ENCODE measurements at regions not wholly inside any gene's neighbourhood (a gene's known extent, or its start where the extent isn't known, plus 50 kb on each side); places are given as distances from the start of the nearest gene placed in this dataset.
"Not testable (repeated sequence)": the region's sequence is repeated elsewhere in the genome, so short reads cannot be mapped to it uniquely, and the experiment has no call there.

DNA sequence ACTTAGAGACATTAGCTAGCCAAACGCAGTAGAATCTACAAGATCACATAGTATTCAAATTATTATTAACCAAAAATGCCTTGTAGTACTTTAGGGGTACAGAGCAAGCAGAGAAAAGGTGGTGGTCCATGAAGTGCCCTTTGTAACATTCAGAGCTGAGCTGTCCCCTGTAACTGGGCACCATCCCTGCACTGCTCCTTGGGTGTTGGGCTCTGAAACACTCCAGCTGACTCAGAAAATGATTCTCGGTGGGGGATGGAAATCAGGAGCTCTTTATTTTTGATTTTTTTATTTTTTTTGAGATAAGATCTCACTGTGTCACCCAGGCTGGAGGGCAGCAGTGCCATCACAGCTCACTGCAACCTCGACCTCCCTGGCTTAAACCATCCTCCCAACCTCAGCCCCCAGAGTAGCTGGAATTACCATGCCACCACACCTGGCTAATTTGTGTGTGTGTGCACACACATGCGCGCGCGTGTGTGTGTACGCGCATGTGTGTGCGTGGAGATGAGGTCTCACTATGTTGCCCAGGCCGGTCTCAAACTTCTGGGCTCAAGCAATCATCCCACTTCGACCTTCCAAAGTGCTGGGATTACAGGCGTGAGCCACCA, 342.6 kb downstream of the BCL2L11 start:
- POLR2A ChIA-PET; H3K4me1 Mint-ChIP-seq; H3K9me3 Mint-ChIP-seq; intact Hi-C loops (cut with micrococcal nuclease); DNase-seq; H3K4me3 Mint-ChIP-seq; CTCF ChIA-PET; H3K36me3 Mint-ChIP-seq (ENCODE audit: low read depth); H3K27me3 Mint-ChIP-seq: not testable (repeated sequence)
- H3K27ac Mint-ChIP-seq: peak overlapping the region; percentile 61
- peak; percentile 12 for ATAC-seq (ENCODE audit: low read depth)

DNA sequence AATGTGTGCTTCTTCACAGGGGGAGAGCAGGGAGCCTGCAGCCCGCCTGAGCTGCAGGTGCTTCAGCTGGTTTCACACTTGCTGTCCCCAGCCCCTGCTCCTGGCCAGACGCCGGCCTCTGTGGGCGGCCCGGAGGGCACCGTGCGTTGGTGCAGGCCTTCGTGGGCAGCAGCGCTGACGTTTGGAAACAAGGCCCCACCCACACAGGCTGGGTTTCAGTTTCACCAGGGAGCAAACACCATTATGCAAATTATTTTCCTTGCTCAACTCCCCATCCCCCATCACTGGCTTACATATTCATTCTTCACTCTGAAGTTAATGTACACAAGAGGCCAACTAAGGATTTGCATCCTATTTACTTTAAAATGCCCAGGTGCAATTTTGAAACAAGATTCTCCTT, 343.2 kb downstream of the BCL2L11 start:
- peak; percentile 96 for ATAC-seq (ENCODE audit: low read depth)
- H3K4me3 Mint-ChIP-seq; DNase-seq; CTCF ChIA-PET; intact Hi-C loops (cut with micrococcal nuclease); H3K4me1 Mint-ChIP-seq; H3K27ac Mint-ChIP-seq; H3K27me3 Mint-ChIP-seq; POLR2A ChIA-PET; H3K9me3 Mint-ChIP-seq; H3K36me3 Mint-ChIP-seq (ENCODE audit: low read depth): not testable (repeated sequence)

DNA sequence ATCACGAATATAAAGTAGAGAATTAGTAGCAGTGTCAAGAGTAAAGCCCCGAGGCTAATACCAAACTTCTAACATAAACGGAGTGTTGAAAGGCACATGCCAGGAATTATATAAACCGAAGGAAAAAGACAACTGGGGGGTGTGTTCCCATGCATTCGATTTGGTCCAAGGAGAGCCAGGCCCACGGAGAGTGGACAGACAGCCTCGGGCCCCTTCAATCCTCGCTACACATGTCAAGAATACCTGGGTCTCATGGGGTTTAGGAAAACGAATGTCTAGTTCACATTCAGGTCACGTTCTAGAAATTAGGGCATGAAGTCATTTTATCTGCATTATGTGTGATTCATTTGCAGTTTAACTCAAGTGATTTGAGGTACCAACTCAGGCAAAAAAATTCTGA, 343.7 kb downstream of the BCL2L11 start:
- H3K36me3 Mint-ChIP-seq (ENCODE audit: low read depth); H3K9me3 Mint-ChIP-seq; DNase-seq; POLR2A ChIA-PET; H3K27ac Mint-ChIP-seq; H3K4me1 Mint-ChIP-seq; H3K27me3 Mint-ChIP-seq; H3K4me3 Mint-ChIP-seq; CTCF ChIA-PET; ATAC-seq (ENCODE audit: low read depth); intact Hi-C loops (cut with micrococcal nuclease): not testable (repeated sequence)

DNA sequence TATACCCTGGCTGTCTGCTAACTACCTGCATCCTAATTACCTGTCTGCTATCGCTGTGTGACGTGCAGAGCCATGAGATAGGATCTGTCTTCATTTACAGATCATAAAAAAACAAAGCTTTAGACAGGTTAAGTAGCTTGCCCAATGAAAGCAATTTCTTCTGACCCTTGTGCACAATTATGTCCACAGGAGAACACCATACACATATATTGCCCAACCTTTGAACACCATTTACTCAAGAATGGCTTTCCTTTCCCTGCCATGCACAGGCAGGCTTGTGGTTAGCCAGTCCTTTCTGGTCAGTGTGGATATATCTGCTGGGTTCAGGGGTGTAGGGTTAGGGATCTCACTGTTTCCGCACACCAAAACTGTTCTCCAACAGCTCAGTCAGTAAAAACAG, 344.8 kb downstream of the BCL2L11 start:
- DNase-seq; H3K27me3 Mint-ChIP-seq; POLR2A ChIA-PET; ATAC-seq (ENCODE audit: low read depth); H3K36me3 Mint-ChIP-seq (ENCODE audit: low read depth); H3K9me3 Mint-ChIP-seq; intact Hi-C loops (cut with micrococcal nuclease); CTCF ChIA-PET; H3K4me3 Mint-ChIP-seq; H3K4me1 Mint-ChIP-seq; H3K27ac Mint-ChIP-seq: not testable (repeated sequence)

DNA sequence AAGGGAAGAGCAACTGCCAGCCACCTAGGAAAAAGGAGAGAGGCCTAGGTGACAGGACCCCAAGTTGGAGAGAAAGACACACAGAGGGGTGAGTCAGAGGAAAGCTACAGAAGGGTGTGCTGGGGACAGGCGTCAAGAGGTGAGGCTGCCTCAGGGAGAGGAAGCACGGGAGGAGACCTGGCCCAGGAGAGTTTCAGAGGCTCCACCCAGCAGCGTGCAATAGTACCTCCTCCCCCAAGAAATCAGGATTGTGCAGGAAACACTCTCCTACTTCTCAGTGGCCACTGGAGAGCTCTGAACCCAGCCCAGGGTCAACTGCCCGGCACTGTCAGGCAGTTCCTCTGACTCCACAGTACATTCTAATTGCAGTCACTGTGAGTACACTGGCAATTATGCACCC, 346.0 kb downstream of the BCL2L11 start:
- H3K4me1 Mint-ChIP-seq; POLR2A ChIA-PET; H3K36me3 Mint-ChIP-seq (ENCODE audit: low read depth); H3K4me3 Mint-ChIP-seq; H3K27ac Mint-ChIP-seq; ATAC-seq (ENCODE audit: low read depth); CTCF ChIA-PET; H3K27me3 Mint-ChIP-seq; intact Hi-C loops (cut with micrococcal nuclease); DNase-seq; H3K9me3 Mint-ChIP-seq: not testable (repeated sequence)

DNA sequence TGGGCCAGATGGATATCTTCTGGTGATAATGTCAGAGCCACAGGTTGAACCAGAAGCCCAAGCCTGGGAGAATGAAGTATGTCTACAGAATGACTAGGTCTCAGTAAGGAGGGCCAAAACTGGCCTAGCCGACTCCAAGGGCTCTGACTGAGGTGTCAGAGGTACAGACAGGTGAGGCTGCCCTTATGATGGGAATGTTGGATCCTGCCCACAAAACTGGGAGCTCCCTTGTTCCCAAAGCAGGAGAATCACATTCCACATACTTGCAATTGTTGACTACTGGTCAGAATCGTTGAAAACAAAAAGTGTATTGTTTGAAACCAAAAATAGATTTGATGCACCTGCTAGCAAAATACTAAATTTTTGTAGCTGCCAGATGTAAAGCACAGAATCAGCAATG, 350.2 kb downstream of the BCL2L11 start:
- H3K4me3 Mint-ChIP-seq; H3K27me3 Mint-ChIP-seq; H3K9me3 Mint-ChIP-seq; H3K36me3 Mint-ChIP-seq (ENCODE audit: low read depth); H3K27ac Mint-ChIP-seq; intact Hi-C loops (cut with micrococcal nuclease); DNase-seq; ATAC-seq (ENCODE audit: low read depth); POLR2A ChIA-PET; CTCF ChIA-PET: not testable (repeated sequence)
- peaks cover 13% of the 10 kb centered on the region for H3K4me1 Mint-ChIP-seq

DNA sequence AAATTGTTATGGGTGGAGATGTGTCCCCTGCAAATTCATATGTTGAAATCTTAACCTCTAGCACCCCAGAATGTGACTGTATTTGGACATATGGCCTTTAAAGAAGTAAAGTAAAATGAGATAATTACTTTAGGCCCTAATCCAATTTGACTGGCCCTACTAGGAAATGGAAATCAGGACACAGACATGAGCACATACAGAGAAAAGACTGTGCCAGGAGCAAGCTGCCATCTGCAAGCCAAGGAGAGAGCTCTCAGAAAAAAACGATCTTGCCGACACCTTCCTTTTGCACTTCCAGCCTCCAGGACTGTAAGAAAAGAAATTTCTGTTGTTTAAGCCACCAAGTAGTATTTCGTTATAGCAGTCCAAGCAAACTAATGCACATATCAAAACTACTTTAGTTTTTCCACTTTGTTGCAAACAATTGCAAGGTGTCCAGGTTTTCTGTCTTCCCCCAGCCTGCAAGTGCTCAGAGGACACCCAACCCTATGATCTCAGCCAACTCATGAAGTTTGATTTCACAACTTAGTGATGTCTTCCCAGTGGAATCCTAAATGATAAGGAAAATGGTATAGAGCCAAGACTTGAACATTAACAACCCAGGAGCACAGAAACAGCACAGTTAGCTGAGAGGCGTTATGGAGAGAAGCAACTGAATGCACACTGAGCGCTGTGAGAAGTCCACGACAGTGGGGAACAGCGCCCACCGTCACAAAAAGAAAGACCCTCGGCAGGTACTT, 351.2 kb downstream of the BCL2L11 start:
- ATAC-seq (ENCODE audit: low read depth); H3K4me3 Mint-ChIP-seq; DNase-seq; H3K9me3 Mint-ChIP-seq; intact Hi-C loops (cut with micrococcal nuclease); H3K27me3 Mint-ChIP-seq; CTCF ChIA-PET; POLR2A ChIA-PET; H3K36me3 Mint-ChIP-seq (ENCODE audit: low read depth); H3K27ac Mint-ChIP-seq: not testable (repeated sequence)
- peaks cover 13% of the 10 kb centered on the region for H3K4me1 Mint-ChIP-seq

DNA sequence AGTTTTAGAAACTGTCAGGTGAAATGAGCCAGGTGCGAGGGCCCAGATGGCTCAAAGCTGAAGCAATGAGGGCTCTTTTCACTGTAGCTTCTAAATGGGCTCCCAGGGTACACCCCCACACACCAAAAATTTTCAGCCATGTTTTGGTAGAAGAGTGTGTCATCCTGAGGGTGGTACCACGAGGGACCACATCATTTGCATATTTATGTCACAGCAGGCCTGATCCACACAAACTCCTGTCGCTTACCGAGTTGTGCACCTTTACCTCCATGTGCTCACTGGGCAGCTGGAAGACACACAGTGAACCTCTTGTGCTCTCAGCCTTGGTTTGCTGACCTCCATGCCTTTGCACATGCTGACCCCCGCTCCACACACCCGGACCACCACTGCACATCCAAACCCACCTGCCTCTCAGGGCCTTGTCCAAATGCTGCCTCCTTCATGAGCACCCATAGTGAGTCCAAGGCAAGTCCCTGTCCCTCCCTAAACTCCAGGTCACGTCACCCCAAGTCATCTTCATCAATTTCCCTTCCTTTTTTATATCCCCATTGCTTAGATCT, 352.2 kb downstream of the BCL2L11 start:
- H3K4me3 Mint-ChIP-seq; H3K36me3 Mint-ChIP-seq (ENCODE audit: low read depth); H3K9me3 Mint-ChIP-seq; H3K27ac Mint-ChIP-seq; DNase-seq; H3K27me3 Mint-ChIP-seq; CTCF ChIA-PET; POLR2A ChIA-PET; intact Hi-C loops (cut with micrococcal nuclease): not testable (repeated sequence)
- H3K4me1 Mint-ChIP-seq: peaks cover 13% of the 10 kb centered on the region
- peak; percentile 19 for ATAC-seq (ENCODE audit: low read depth)

DNA sequence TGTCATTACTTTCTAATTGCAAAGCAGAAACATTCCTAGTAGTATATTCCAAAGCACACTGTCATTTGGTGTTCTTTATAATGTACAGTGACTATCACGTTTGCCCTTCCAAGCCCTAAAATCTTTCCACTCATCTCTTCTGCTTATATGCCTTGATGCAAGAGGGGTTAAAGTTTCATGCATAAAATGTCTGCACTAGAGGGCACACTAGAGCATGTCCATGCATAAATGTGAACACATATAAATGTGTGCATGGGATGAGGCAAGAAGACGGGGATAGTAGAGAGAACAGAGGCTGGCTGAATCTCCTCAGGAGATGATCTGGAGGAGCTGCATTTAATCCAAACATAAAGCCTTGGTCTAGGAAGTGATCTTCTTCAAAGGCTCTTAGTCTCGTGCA, 352.8 kb downstream of the BCL2L11 start:
- DNase-seq; POLR2A ChIA-PET; CTCF ChIA-PET; H3K4me3 Mint-ChIP-seq; H3K27me3 Mint-ChIP-seq; H3K27ac Mint-ChIP-seq; intact Hi-C loops (cut with micrococcal nuclease); H3K36me3 Mint-ChIP-seq (ENCODE audit: low read depth); H3K9me3 Mint-ChIP-seq: not testable (repeated sequence)
- H3K4me1 Mint-ChIP-seq: peaks cover 13% of the 10 kb centered on the region
- ATAC-seq (ENCODE audit: low read depth): peak; percentile 32

DNA sequence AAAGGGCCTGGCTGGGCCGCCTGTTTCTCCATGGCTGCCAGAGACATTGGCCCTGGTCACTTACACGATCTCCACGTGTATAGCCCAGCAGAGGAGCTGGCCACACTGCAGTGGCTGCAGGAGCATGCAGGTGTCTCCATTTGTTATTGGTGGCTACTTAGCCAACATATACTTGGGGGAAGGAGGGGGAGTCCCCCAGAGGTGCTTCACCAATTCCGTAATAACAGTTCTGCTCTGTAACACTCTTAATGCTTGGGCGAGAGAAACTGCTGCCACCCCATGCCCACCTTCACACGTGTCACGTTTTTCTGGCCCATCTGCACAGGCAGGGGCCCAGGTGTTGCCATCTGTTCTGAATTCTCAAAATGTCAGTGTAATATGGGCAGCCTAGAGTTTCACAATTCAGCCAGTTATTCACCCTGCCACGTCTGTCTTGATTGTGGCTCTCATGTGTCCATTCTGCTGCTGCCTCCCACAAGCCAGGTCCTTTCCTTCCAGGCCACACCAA, 353.5 kb downstream of the BCL2L11 start:
- POLR2A ChIA-PET; intact Hi-C loops (cut with micrococcal nuclease); H3K4me3 Mint-ChIP-seq; DNase-seq; H3K27me3 Mint-ChIP-seq; H3K9me3 Mint-ChIP-seq; CTCF ChIA-PET; H3K36me3 Mint-ChIP-seq (ENCODE audit: low read depth); H3K27ac Mint-ChIP-seq: not testable (repeated sequence)
- peak; percentile 79 for ATAC-seq (ENCODE audit: low read depth)
- peaks cover 17% of the 10 kb centered on the region for H3K4me1 Mint-ChIP-seq

DNA sequence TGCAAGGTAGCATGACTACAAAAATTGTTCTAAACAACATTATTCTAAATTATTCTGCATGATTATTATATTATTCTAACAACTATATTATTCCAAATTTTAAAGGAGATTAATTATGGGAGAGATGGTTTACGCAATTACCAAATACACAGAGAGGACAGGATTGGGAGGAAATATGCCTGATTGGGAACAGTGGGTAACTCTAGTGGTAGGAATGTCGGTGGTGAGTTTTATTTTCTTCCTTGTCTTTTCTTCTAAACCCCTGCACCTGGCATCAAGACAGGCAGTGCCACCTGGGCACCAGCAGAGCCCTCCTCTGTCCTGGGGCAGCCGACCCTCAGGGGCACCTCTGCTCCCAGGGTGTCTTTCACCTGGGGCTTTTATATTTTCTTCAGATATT, 357.6 kb downstream of the BCL2L11 start:
- H3K9me3 Mint-ChIP-seq; H3K27ac Mint-ChIP-seq; intact Hi-C loops (cut with micrococcal nuclease); H3K27me3 Mint-ChIP-seq; DNase-seq; H3K36me3 Mint-ChIP-seq (ENCODE audit: low read depth); CTCF ChIA-PET; ATAC-seq (ENCODE audit: low read depth); H3K4me3 Mint-ChIP-seq; POLR2A ChIA-PET: not testable (repeated sequence)
- peaks cover 29% of the 10 kb centered on the region for H3K4me1 Mint-ChIP-seq

DNA sequence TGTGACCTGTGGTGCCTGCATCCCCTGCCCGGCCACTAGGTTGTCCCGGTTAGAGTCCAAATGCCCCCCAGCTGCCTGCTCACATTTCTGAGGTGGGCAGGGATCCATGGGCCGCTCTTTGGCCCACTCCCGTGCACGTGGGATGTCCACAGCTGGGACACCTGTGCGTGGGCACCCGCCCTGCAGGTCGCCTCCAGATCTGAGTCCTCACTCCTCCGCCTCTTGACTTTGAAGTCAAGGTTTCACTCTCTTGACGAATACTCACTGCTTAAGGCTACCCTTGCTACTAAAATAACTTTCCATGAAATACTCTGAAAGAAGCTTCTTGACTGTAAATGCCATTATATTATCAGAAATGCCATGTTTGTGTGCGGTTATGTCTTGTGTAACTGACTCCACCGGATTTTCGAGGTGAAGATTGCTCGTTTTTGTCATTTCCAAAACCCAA, 358.2 kb downstream of the BCL2L11 start:
- DNase-seq; H3K9me3 Mint-ChIP-seq; H3K27ac Mint-ChIP-seq; intact Hi-C loops (cut with micrococcal nuclease); H3K27me3 Mint-ChIP-seq; H3K36me3 Mint-ChIP-seq (ENCODE audit: low read depth); CTCF ChIA-PET: not testable (repeated sequence)
- peak; percentile 22 for ATAC-seq (ENCODE audit: low read depth)
- peaks cover 27% of the 10 kb centered on the region for H3K4me1 Mint-ChIP-seq
- peak overlapping the region; percentile 44 for H3K4me3 Mint-ChIP-seq
- POLR2A ChIA-PET: interaction anchor here (0.6 kb wide), 1 partner anchor 359 kb away, joined by 4 read pairs; no protein-coding TSS in a partner anchor

Measured in activated B cell treated with CpG ODN at 0.5 μM for 24 hours (primary cell).